Smooth muscle cell (in vitro differentiated cells): ENCODE measurements at regions not wholly inside any gene's neighbourhood (a gene's known extent, or its start where the extent isn't known, plus 50 kb on each side); places are given as distances from the start of the nearest gene placed in this dataset.

Source experiments
- DNase-seq: peaks from one replicate; lab custom pipeline; 2025; ENCODE audit not compliant: unreplicated experiment; lab: John Stamatoyannopoulos, UW
- H2AFZ ChIP-seq: fragments of 200-600 bp; sonication (generic); 2 replicates; pipeline ENCODE4 v1.6.0; 2016; ENCODE audit warnings: antibody characterized with exemption, low read depth, mild to moderate bottlenecking
- H3F3A ChIP-seq: fragments of 200-600 bp; sonication (generic); 2 replicates; pipeline ENCODE4 v1.6.0; 2017; ENCODE audit warnings: antibody characterized with exemption, low read depth
- H3K27ac ChIP-seq: fragments of 200-600 bp; sonication (generic); 2 replicates; pipeline ENCODE4 v1.5.1; 2016; ENCODE audit warnings: low read depth, mild to moderate bottlenecking
- H3K27me3 ChIP-seq: fragments of 200-600 bp; sonication (generic); 2 replicates; pipeline ENCODE4 v1.6.1; 2016; ENCODE audit warnings: low read depth, mild to moderate bottlenecking
- H3K36me3 ChIP-seq: fragments of 200-600 bp; sonication (generic); 2 replicates; pipeline ENCODE4 v1.5.1; 2016; ENCODE audit warnings: low read depth
- H3K4me1 ChIP-seq: fragments of 200-600 bp; sonication (generic); 2 replicates; pipeline ENCODE4 v1.5.1; 2016; ENCODE audit warnings: low read depth
- H3K4me2 ChIP-seq: fragments of 200-600 bp; sonication (generic); 2 replicates; pipeline ENCODE4 v1.6.0; 2016; ENCODE audit warnings: mild to moderate bottlenecking
- H3K4me3 ChIP-seq: fragments of 200-600 bp; sonication (generic); 2 replicates; pipeline ENCODE4 v1.5.1; 2016; ENCODE audit warnings: mild to moderate bottlenecking
- H3K79me2 ChIP-seq: fragments of 200-600 bp; sonication (generic); 2 replicates; pipeline ENCODE4 v1.6.0; 2016; ENCODE audit warnings: low read depth, mild to moderate bottlenecking
- H3K9ac ChIP-seq: fragments of 200-600 bp; sonication (generic); 2 replicates; pipeline ENCODE4 v1.6.0; 2016; ENCODE audit warnings: low read depth
- H3K9me3 ChIP-seq: fragments of 200-600 bp; sonication (generic); replicated peaks from 2 replicates; pipeline ENCODE4 v1.5.1; 2016; ENCODE audit warnings: low read depth
- H4K20me1 ChIP-seq: fragments of 200-600 bp; sonication (generic); 2 replicates; pipeline ENCODE4 v1.6.0; 2016; ENCODE audit warnings: low read depth
- CTCF ChIP-seq: fragments of 200-600 bp; sonication (generic); IDR thresholded peaks from 2 replicates; pipeline ENCODE4 v1.5.1; 2017; ENCODE audit warnings: borderline replicate concordance, mild to moderate bottlenecking, antibody characterized with exemption; ENCODE audit not compliant: insufficient read depth, poor library complexity, severe bottlenecking
- WGBS: methylation state at CpG from one replicate; pipeline ENCODE4 v1.1.7; 2016; ENCODE audit warnings: low lambda C conversion rate; 5-methylcytosine and 5-hydroxymethylcytosine counted together

- Histone ChIP-seq H3K79me2 (no peaks in the 10 kb centered on the region), H2AFZ (no peak overlapping the region), H3K27ac (no peak overlapping the region), H3F3A (no peaks in the 10 kb centered on the region), H4K20me1 (no peaks in the 10 kb centered on the region), H3K9me3 (no peaks in the 10 kb centered on the region), H3K4me3 (no peak overlapping the region), H3K9ac (no peak overlapping the region), H3K27me3 (no peaks in the 10 kb centered on the region), H3K4me1 (no peaks in the 10 kb centered on the region), H3K4me2 (no peak overlapping the region), H3K36me3 (no peaks in the 10 kb centered on the region)
- whole genome bisulfite sequencing, result 84% methylated on average over 4 of the region's 4 CpGs
- DNase-seq, result no peak
- TF ChIP-seq CTCF, result no peak
Measured at GRCh38 chr4:14262221-14262620, 634.7 kb upstream of the BOD1L1 start.

- Histone ChIP-seq H3K9me3 (no peaks in the 10 kb centered on the region), H3K4me2 (no peak overlapping the region), H2AFZ (no peak overlapping the region), H3F3A (no peaks in the 10 kb centered on the region), H3K27ac (no peak overlapping the region), H3K4me3 (no peak overlapping the region), H3K9ac (no peak overlapping the region), H3K36me3 (no peaks in the 10 kb centered on the region), H4K20me1 (no peaks in the 10 kb centered on the region), H3K79me2 (no peaks in the 10 kb centered on the region), H3K27me3 (no peaks in the 10 kb centered on the region), H3K4me1 (no peaks in the 10 kb centered on the region)
- no peak for DNase-seq
- WGBS, result 82% methylated on average over 4 of the region's 4 CpGs
- no peak for TF ChIP-seq CTCF
Measured at GRCh38 chr4:14264437-14264836, 636.9 kb upstream of the BOD1L1 start.

GRCh38 chr4:14265651-14266050, 638.1 kb upstream of the BOD1L1 start:
- 90% methylated on average over 5 of the region's 5 CpGs for WGBS
- no peaks in the 10 kb centered on the region for H3K27me3 ChIP-seq
- H3K4me3 ChIP-seq, result no peak overlapping the region
- no peak overlapping the region for H2AFZ ChIP-seq
- no peak overlapping the region for H3K9ac ChIP-seq
- no peaks in the 10 kb centered on the region for H3K4me1 ChIP-seq
- H3K79me2 ChIP-seq, result no peaks in the 10 kb centered on the region
- no peaks in the 10 kb centered on the region for H3F3A ChIP-seq
- H3K27ac ChIP-seq, result no peak overlapping the region
- H3K9me3 ChIP-seq, result no peaks in the 10 kb centered on the region
- H3K36me3 ChIP-seq, result no peaks in the 10 kb centered on the region
- H4K20me1 ChIP-seq, result no peaks in the 10 kb centered on the region
- no peak overlapping the region for H3K4me2 ChIP-seq
- no peak for DNase-seq
- TF ChIP-seq CTCF, result no peak

- Histone ChIP-seq H2AFZ (no peak overlapping the region), H4K20me1 (no peaks in the 10 kb centered on the region), H3K27me3 (no peaks in the 10 kb centered on the region), H3K4me2 (no peak overlapping the region), H3K4me1 (no peaks in the 10 kb centered on the region), H3K79me2 (no peaks in the 10 kb centered on the region), H3K4me3 (no peak overlapping the region), H3K9ac (no peak overlapping the region), H3K9me3 (no peaks in the 10 kb centered on the region), H3F3A (no peaks in the 10 kb centered on the region), H3K27ac (no peak overlapping the region), H3K36me3 (no peaks in the 10 kb centered on the region)
- TF ChIP-seq CTCF, result no peak
- 89% methylated on average over 9 of the region's 9 CpGs for WGBS
- no peak for DNase-seq
Measured at GRCh38 chr4:14267373-14268060, 640.0 kb upstream of the BOD1L1 start.
